ENCODE measurements at regions not wholly inside any gene's neighbourhood (a gene's known extent, or its start where the extent isn't known, plus 50 kb on each side); places are given as distances from the start of the nearest gene placed in this dataset.
"Not testable (repeated sequence)": the region's sequence is repeated elsewhere in the genome, so short reads cannot be mapped to it uniquely, and the experiment has no call there.

GRCh38 chr17:52546493-52546892 lies 388.0 kb upstream of the CA10 start:
- no peak for DNase-seq

DNA sequence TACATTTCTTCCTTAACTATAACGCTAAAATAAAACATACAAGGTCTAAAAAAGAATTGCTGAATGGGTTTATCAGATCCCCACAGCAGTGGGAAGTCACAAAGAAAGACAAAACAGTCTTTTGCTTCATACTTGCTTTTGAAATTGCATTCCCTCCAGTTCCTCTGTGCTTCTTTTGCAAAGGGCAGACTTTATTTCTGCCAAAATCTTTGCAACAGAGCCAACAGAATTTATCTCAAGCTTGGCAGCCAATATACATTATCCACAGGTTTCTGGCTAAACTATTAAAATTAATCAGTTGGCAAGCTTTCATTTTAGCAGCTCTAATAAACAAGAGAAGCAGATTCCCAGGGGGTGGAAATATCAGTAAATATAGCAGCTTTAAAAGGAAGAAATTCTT lies 378.9 kb upstream of the CA10 start:
- DNase-seq = no peak

DNA sequence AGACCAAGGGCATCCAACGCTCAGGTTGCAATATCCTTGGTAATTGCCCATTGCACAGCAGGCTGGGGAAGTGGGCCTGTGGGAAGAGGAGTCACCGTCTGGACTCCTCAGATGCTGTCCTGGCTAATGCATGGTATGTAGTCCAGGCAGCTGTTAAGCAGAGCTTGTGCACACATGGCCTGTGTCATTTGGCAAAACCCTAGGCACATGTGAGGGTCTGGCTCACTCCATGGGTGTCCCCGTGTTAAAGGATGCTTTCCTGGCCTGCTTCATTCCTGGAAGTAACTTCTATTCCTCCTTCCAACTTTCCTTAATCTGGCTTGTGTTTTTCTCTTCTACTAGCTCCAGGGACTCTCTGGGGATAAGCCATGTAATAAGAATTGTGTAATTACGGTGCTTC lies 378.0 kb upstream of the CA10 start:
- no peak for DNase-seq

DNA sequence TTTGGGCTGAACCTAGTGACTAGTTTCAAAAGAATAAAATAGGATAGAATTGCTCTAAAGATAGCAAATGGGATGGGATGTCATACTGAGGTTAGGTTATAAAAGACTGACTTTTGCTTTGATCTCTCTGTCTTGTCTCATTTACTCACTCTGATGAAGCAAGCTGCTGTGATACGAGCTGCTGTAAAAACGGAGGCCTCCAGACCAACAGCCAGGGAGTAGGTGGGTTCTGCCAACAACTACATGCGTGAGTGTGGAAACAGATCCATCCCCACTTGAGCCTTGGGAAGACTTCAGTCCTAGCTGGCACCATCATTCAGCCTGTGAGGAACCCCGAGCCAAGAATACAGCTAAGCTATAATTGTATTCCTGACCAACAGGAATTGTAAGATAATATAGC lies 373.9 kb upstream of the CA10 start:
- no peak for DNase-seq

- no peak for DNase-seq
Measured at GRCh38 chr17:52524096-52524637, 365.7 kb upstream of the CA10 start.

GRCh38 chr17:52517176-52517575 lies 358.7 kb upstream of the CA10 start:
- DNase-seq = no peak

DNA sequence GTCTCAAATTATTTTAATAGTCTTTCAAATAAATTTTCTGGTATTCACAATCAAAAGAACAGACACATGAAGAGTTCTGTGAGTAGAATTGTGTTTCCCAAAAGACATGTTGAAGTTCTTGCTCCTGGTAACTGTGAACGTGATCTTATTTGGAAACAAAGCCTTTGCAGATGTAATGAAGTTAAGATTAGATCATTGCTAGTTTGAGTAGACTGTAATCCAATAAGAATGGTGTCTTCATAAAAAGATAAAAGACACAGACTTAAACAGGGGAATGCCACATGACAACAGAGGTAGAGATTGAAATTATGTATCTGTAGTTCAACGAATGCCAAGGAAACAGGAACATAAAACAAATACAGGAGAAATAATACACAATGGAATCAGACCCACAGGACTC lies 357.4 kb upstream of the CA10 start:
- no peak for DNase-seq

DNA sequence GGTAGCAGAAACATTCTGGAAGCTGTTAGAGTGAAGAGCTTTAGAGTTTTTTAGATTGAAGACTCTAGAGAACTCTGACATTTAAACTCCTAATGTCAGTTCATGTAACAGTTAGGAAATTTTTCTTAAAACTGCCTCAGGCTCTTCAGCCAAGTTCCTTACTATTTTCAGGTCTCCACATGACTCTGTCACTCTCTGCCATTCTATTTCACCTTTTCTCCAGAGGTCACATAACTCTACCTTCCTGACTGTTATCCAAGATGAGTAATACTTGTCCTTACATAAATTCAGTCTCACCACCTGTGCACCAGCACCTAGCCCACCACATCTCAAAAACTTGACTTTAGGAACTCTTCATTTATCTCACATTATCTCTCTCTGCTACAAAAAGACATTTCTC lies 347.1 kb upstream of the CA10 start:
- DNase-seq = no peak

GRCh38 chr17:52504081-52504480 lies 345.6 kb upstream of the CA10 start:
- no peak for DNase-seq

- DNase-seq = no peak
Measured at GRCh38 chr17:52495646-52496045, 337.1 kb upstream of the CA10 start.

GRCh38 chr17:52482271-52482670 lies 323.8 kb upstream of the CA10 start:
- no peak for DNase-seq

GRCh38 chr17:52477824-52478699 lies 319.5 kb upstream of the CA10 start:
- DNase-seq = no peak

GRCh38 chr17:52476638-52477313 lies 318.3 kb upstream of the CA10 start:
- no peak for DNase-seq

DNA sequence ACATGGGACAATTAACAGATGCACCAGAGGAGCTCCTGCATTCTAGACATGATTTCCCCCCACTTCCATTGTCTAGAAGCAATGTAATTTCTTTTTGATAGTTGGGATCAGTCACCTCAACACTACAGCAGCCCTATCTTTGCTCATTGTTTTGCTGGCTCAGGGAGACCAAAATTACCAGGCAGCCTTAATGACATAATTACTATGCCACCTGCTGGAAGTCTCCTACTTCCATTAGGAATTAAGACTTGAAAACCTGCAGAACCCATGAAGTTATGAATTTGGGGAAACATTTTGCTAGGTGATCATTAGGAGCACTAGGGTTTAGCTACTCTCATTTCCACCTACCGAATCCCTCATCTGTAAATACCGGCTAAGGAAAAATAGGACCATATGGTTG lies 312.0 kb upstream of the CA10 start:
- DNase-seq = no peak

GRCh38 chr17:52465407-52465806 lies 306.9 kb upstream of the CA10 start:
- DNase-seq = no peak

DNA sequence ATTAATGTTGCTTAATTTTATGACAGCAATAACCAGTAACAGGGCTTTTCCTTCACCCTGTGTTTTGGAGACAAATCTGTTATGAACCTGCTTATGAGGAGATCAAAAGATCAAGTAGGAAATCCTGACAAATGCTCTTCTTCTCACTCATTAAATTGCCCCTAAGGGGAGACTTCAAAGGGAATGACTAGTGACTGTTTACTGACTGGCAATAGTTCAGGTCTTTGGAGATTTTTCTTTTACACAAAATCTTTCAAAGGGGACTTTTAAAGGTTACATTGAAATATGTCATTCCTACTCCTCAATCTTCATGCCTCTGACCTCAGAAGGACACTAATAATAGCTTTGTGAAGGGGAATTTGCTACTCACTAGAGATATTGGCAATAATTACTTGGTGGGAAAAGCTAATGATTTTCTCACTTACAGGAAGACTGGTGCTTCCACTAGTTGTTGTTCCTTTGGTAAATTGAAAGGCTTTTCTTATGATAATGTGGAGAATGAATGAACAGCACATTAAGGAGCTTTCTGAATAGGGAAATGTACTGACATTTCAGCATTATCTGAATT lies 292.9 kb upstream of the CA10 start:
- DNase-seq = no peak

DNA sequence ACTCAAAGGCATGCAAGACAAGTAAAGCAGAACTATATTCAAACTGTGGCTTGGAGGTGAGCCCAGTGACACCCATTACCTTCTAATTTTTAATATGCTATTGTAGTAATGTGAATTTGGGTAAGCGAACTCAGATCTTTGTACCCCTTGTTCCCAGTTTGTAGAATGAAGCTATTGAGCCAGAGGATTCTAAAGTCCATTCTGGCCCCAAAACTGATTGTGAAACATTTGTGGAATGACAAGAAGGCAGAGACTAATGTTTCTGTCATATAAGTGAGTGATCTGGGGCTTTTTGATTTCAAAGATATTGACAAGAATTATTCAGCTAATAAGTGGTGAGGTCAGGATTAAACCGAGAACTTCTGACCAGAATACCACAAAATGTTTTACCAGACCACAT lies 283.8 kb upstream of the CA10 start:
- DNase-seq = no peak

DNA sequence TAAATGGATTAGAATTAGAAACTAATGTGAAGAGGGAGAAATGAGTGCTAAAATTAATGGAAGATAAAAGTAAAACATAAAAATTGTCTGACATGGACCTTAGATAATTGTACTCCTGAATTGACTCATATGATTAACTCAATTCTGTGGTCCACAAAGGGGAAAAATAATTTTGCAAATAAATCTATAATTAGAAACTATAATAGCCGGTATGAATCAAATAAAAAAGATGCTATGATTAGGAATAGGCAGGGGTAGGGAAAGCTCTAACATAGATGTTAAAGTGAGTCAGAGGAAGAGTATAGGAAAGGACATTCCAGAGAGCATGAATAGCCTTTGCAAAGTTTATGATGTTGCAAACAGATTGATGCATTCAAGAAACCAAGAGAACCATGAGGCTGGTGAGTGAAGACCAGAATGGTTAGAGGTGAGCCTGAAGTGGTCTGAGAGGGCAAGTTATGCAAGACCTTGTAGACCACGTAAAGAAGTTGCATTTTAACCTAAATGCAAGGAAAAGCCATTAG lies 262.1 kb upstream of the CA10 start:
- DNase-seq = no peak

DNA sequence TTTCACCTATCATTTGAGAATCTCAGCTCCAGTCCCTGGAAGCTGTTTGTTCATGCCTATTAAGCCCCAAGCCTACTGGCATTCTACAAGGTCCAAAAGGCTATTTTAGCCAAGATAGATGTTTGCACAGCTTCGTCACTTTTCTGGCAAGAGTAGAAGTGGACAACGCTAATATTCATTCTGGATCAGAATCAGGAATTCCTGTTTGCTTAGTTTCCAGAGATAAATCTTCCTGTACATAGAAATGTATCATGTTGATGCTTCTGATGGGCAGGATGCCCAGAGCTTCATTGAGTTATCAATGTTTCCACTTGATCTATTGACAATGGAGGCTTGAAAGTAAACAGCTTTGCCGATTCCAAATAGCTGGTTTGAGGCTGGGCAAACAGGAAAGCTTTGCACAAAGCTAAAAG lies 260.7 kb upstream of the CA10 start:
- DNase-seq = no peak

DNA sequence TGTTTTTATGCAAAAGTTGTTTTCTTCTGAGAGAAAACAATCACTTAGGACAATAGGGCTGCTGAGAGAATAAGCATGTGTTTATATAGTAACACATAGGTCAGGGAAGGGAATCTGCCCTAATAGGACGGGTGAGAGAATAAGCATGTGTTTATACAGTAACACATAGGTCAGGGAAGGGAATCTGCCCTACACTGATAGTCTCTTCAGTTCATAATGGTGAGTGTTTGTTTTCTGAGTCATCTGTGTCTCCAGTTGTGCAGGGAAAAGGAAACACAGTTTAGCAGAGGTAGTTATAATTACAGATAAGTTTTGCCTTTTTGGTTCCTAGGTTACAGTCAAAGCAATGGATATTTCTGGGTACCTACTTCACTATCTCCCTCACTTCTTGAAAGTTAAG lies 252.3 kb upstream of the CA10 start:
- DNase-seq = no peak

GRCh38 chr17:52409222-52409621 lies 250.7 kb upstream of the CA10 start:
- DNase-seq = not testable (repeated sequence)

- no peak for DNase-seq
Measured at GRCh38 chr17:52395308-52395707, 236.8 kb upstream of the CA10 start.

DNA sequence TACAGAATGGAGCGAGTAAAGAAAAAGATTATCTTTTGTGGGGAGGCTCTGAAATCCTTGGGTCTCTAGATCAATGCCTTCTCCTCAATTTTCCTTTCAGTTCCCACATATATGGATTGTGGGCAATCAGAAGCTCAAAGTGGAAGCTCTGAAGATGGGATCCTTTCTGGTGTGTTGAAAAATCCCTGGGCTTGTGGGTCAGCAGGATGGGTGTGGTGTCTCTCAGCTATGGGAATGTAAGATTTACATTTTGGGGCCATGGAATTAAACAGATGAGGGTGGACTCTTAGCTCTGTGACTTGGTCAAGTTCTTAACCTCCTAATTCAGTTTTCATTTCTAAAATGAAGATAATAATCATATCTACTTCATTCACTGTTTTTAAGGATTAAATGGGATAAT lies 231.9 kb upstream of the CA10 start:
- no peak for DNase-seq

Data from left kidney (tissue), 1 donor.